ENCODE measurements at regions not wholly inside any gene's neighbourhood (a gene's known extent, or its start where the extent isn't known, plus 50 kb on each side); places are given as distances from the start of the nearest gene placed in this dataset.

DNA sequence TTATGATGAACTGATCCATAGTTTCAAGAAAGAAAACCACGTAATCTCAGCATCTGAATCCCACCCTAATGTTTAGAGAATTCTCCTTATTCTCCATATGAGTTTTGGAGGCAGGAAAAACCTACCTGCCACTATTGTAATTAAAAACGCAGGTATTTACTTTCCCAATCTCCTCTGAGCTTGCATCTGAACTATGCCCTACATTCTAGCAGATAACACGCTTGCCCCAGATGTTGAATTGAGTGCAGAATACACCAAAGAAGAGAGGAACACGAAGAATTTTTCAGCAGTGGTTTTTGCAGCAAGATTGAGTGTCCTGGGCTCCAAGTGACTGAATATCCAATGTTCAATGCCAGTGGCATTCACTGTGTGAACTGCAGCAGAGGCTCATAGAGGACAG, 182.4 kb downstream of the COX18 start:
- TF ChIP-seq CTCF (IDR thresholded peaks at IDR 0.05; ENCODE audit: low read depth, low read length, poor library complexity, severe bottlenecking) (no peak), EZH2phosphoT487 (IDR thresholded peaks at IDR 0.05; ENCODE audit: borderline replicate concordance, low read length) (no peak)
